HepG2 (cell line): ENCODE measurements at regions not wholly inside any gene's neighbourhood (a gene's known extent, or its start where the extent isn't known, plus 50 kb on each side); places are given as distances from the start of the nearest gene placed in this dataset.
A peak's percentile ranks its signal among the peaks of the same experiment; 100 is the strongest.

Source experiments
- ATAC-seq: fragments of 200-7000 bp; cut with Tn5 transposase; 3 replicates; pipeline ENCODE4 v1.9.1; 2020; ENCODE audit warnings: mild to moderate bottlenecking, moderate library complexity
- BruUV-seq: library from RNA; stranded (reverse); fragments of 400-500 nt; replicated peaks from 2 replicates; lab custom pipeline; 2021; lab: Mats Ljungman, UMichigan
- CTCF ChIA-PET: fragments of 300-600 bp; formaldehyde crosslinking; extraction: SDS; loops from one replicate; lab custom pipeline; 2021; ENCODE audit warnings: low total read pairs, inconsistent platforms, low intra/inter-chr PET ratio; lab: Yijun Ruan, JAX
- POLR2A ChIA-PET: fragments of 350-600 bp; sonication (Branson Sonifier 250); formaldehyde crosslinking; loops from one replicate; lab custom pipeline; 2020; ENCODE audit warnings: antibody characterized with exemption, inconsistent platforms; lab: Yijun Ruan, JAX
- DNase-seq: peaks from one replicate; pipeline ENCODE4 v3.0.0-alpha.2; 2015; ENCODE audit warnings: low spot score
- FAIRE-seq: peaks from 3 replicates; lab custom pipeline; 2011; peaks lifted over from hg19 to GRCh38; lab: Jason Lieb, UNC
- H2AFZ ChIP-seq: one replicate; pipeline ENCODE4 v1.6.1; 2011; ENCODE audit warnings: low read length, inconsistent platforms
- H3K27ac ChIP-seq: fragments of 300-600 bp; 3 replicates; pipeline ENCODE4 v1.8.0; 2011; ENCODE audit warnings: mixed run types, mild to moderate bottlenecking, mixed read lengths, low read length, inconsistent platforms; ENCODE audit not compliant: insufficient read depth; ENCODE audit errors: extremely low read length
- H3K27me3 ChIP-seq, 2 experiments: fragments of 200-600 bp in 1 of 2; 2 replicates in 1 of 2; 3 replicates in 1 of 2; pipeline versions ENCODE4 v1.6.0 to v1.8.0; 2011; ENCODE audit warnings: low read length in 2 of 2, mild to moderate bottlenecking in 2 of 2, moderate library complexity in 2 of 2, inconsistent platforms in 1 of 2; ENCODE audit not compliant: insufficient read depth in 2 of 2, control insufficient read depth in 1 of 2
- H3K36me3 ChIP-seq, 2 experiments: fragments of 200-600 bp in 1 of 2; replicated peaks in 1 of 2; 2 replicates in 1 of 2; 3 replicates in 1 of 2; pipeline versions ENCODE4 v1.5.1 to v1.8.0; 2011; ENCODE audit warnings: low read length in 2 of 2, inconsistent platforms in 1 of 2; ENCODE audit not compliant: insufficient read depth in 2 of 2, control insufficient read depth in 1 of 2
- H3K4me1 ChIP-seq: 2 replicates; pipeline ENCODE4 v1.5.1; 2012; ENCODE audit warnings: low read length, inconsistent platforms; ENCODE audit not compliant: insufficient read depth
- H3K4me2 ChIP-seq: 2 replicates; pipeline ENCODE4 v1.6.0; 2011; ENCODE audit warnings: low read depth, low read length, inconsistent platforms
- H3K4me3 ChIP-seq, 3 experiments: fragments of 200-600 bp in 1 of 3; sonication (generic), shearing (Covaris generic) in 1 of 3; replicated peaks in 1 of 3; 2 replicates each; pipeline ENCODE4 v1.5.1; 2011 to 2016; ENCODE audit warnings: low read length in 3 of 3, inconsistent platforms in 2 of 3, low read depth in 2 of 3, mild to moderate bottlenecking in 2 of 3, control low read depth in 1 of 3, mixed read lengths in 1 of 3; ENCODE audit not compliant: insufficient read depth in 1 of 3
- H3K79me2 ChIP-seq: one replicate; pipeline ENCODE4 v1.6.1; 2011; ENCODE audit warnings: low read length, inconsistent platforms; ENCODE audit not compliant: insufficient read depth
- H3K9ac ChIP-seq: 2 replicates; pipeline ENCODE4 v1.6.0; 2011; ENCODE audit warnings: mild to moderate bottlenecking, low read depth, low read length, inconsistent platforms; ENCODE audit not compliant: insufficient read depth
- H3K9me3 ChIP-seq: 2 replicates; pipeline ENCODE4 v1.5.1; 2012; ENCODE audit warnings: mild to moderate bottlenecking, low read length
- H4K20me1 ChIP-seq: 2 replicates; pipeline ENCODE4 v1.6.0; 2011; ENCODE audit warnings: inconsistent platforms, mild to moderate bottlenecking, low read length, moderate library complexity; ENCODE audit not compliant: insufficient read depth
- ATF6 ChIP-seq: sonication (generic); formaldehyde crosslinking; conservative IDR thresholded peaks from 2 replicates; pipeline ENCODE4 v1.4.0; 2020; ENCODE audit warnings: missing genetic modification reagents
- DR1 ChIP-seq: sonication (generic); formaldehyde crosslinking; IDR thresholded peaks from 2 replicates; pipeline ENCODE4 v1.8.0; 2021; ENCODE audit warnings: mild to moderate bottlenecking, missing genetic modification reagents, inconsistent platforms
- ELF3 ChIP-seq: IDR thresholded peaks from 2 replicates; pipeline ENCODE4 v1.6.1; 2016; ENCODE audit warnings: missing genetic modification reagents, missing compliant biosample characterization
- EZH2 ChIP-seq: conservative IDR thresholded peaks from 2 replicates; pipeline ENCODE4 v1.6.1; 2012; ENCODE audit warnings: mild to moderate bottlenecking, low read depth, low read length, moderate library complexity
- FOSL2 ChIP-seq: sonication (generic); formaldehyde crosslinking; IDR thresholded peaks from 2 replicates; pipeline ENCODE4 v1.4.0; 2020; ENCODE audit warnings: missing genetic modification reagents
- GABPA ChIP-seq, 2 experiments: IDR thresholded peaks; 2 replicates each; pipeline ENCODE4 v1.6.1; 2011 to 2016; ENCODE audit warnings: low read depth in 2 of 2, low read length in 1 of 2, missing biosample characterization in 1 of 2, missing genetic modification characterization in 1 of 2
- MBD4 ChIP-seq: IDR thresholded peaks from 2 replicates; pipeline ENCODE4 v1.6.1; 2012; ENCODE audit warnings: low read length, inconsistent platforms, borderline replicate concordance
- RARG ChIP-seq: sonication (generic); formaldehyde crosslinking; IDR thresholded peaks from 2 replicates; pipeline ENCODE4 v1.4.0; 2020; ENCODE audit warnings: low read depth, mild to moderate bottlenecking, missing genetic modification reagents
- RFX1 ChIP-seq: fragments of 450-650 bp; IDR thresholded peaks from 2 replicates; pipeline ENCODE4 v1.6.1; 2017
- SNRNP70 ChIP-seq: fragments of 200-400 bp; formaldehyde crosslinking; IDR thresholded peaks from 2 replicates; pipeline ENCODE4 v1.6.1; 2017; ENCODE audit warnings: mild to moderate bottlenecking, low read depth, low read length, moderate library complexity
- SYNCRIP ChIP-seq: fragments of 200-400 bp; formaldehyde crosslinking; IDR thresholded peaks from 2 replicates; pipeline ENCODE4 v1.6.1; 2018; ENCODE audit warnings: mild to moderate bottlenecking, low read depth, low read length; ENCODE audit not compliant: insufficient read depth
- YEATS2 ChIP-seq: sonication (generic); formaldehyde crosslinking; IDR thresholded peaks from 2 replicates; pipeline ENCODE4 v1.4.0; 2020; ENCODE audit warnings: missing genetic modification reagents, borderline replicate concordance
- ZBTB1 ChIP-seq: sonication (generic); formaldehyde crosslinking; IDR thresholded peaks from 2 replicates; pipeline ENCODE4 v1.4.0; 2020; ENCODE audit warnings: missing genetic modification reagents, borderline replicate concordance
- ZBTB21 ChIP-seq: sonication (generic); formaldehyde crosslinking; IDR thresholded peaks from 2 replicates; pipeline ENCODE4 v1.4.0; 2020; ENCODE audit warnings: missing genetic modification reagents
- ZBTB4 ChIP-seq: sonication (generic); formaldehyde crosslinking; IDR thresholded peaks from 2 replicates; pipeline ENCODE4 v1.4.0; 2020; ENCODE audit warnings: missing genetic modification reagents, mild to moderate bottlenecking, borderline replicate concordance
- ZMAT5 ChIP-seq: sonication (generic); formaldehyde crosslinking; IDR thresholded peaks from 2 replicates; pipeline ENCODE4 v1.5.0; 2020; ENCODE audit warnings: mild to moderate bottlenecking, low read depth, missing genetic modification reagents, borderline replicate concordance
- ZNF136 ChIP-seq: sonication (generic); formaldehyde crosslinking; IDR thresholded peaks from 2 replicates; pipeline ENCODE4 v1.8.1; 2022; ENCODE audit warnings: low read depth, mild to moderate bottlenecking, moderate library complexity, missing genetic modification reagents
- ZNF256 ChIP-seq: sonication (generic); formaldehyde crosslinking; conservative IDR thresholded peaks from 2 replicates; pipeline ENCODE4 v1.4.0; 2020; ENCODE audit warnings: missing genetic modification reagents
- ZNF44 ChIP-seq: sonication (generic); formaldehyde crosslinking; IDR thresholded peaks from 2 replicates; pipeline ENCODE4 v1.5.1; 2020; ENCODE audit warnings: mild to moderate bottlenecking, missing genetic modification reagents
- ZNF589 ChIP-seq: sonication (generic); formaldehyde crosslinking; conservative IDR thresholded peaks from 2 replicates; pipeline ENCODE4 v1.8.0; 2022; ENCODE audit warnings: mild to moderate bottlenecking, moderate library complexity, missing genetic modification reagents
- WGBS: methylation state at CpG from one replicate; pipeline ENCODE4 v1.1.6; 2017; ENCODE audit warnings: low lambda C conversion rate; 5-methylcytosine and 5-hydroxymethylcytosine counted together
- in situ Hi-C: cut with HindIII; loops from 2 replicates; pipeline ENCODE4 v1.10.0; 2017; ENCODE audit warnings: low pct_unique_long_range_greater_than_20kb; ENCODE audit not compliant: extremely low pct_ligation_motif_present
- intact Hi-C: fragments of 100-400 bp; cut with micrococcal nuclease; formaldehyde crosslinking; loops from one replicate; pipeline ENCODE4 v1.10.0; 2022; ENCODE audit not compliant: unreplicated experiment

GRCh38 chr5:52725065-52725746 lies 62.5 kb upstream of the ITGA1 start:
- no peaks in the 10 kb centered on the region for H3K36me3 ChIP-seq
- in situ Hi-C loops, result no loop called here
- FAIRE-seq (no peak), DNase-seq (peak; percentile 20), ATAC-seq (no peak; the same call in 2 of the 3 replicates)
- H2AFZ ChIP-seq, result no peak overlapping the region
- H3K4me1 ChIP-seq, result peaks cover 36% of the 10 kb centered on the region
- no peak overlapping the region for H3K27ac ChIP-seq
- H3K79me2 ChIP-seq, result no peaks in the 10 kb centered on the region
- H3K4me2 ChIP-seq, result no peak overlapping the region
- H3K27me3 ChIP-seq, result no peaks in the 10 kb centered on the region
- POLR2A ChIA-PET, result no interaction called here
- no peaks in the 10 kb centered on the region for H3K9me3 ChIP-seq
- no peak overlapping the region for H3K4me3 ChIP-seq
- BruUV-seq, result no TSS peak
- H4K20me1 ChIP-seq, result no peaks in the 10 kb centered on the region
- intact Hi-C loops, result loop anchor here (5.0 kb wide), 1 partner anchor 1357 kb away; no protein-coding TSS in a partner anchor
- 27% methylated on average over 6 of the region's 6 CpGs for WGBS
- CTCF ChIA-PET, result no interaction called here
- no peak overlapping the region for H3K9ac ChIP-seq
- TF ChIP-seq ZNF589, result no peak
- TF ChIP-seq ZBTB1 (CRISPR knock-in tag), result no peak
- no peak for TF ChIP-seq YEATS2 (CRISPR knock-in tag)
- no peak for TF ChIP-seq ZNF44 (CRISPR knock-in tag)
- no peak for TF ChIP-seq DR1 (CRISPR knock-in tag)
- TF ChIP-seq EZH2, result no peak
- no peak for TF ChIP-seq RFX1
- TF ChIP-seq ELF3 (CRISPR knock-in tag), result no peak
- no peak for TF ChIP-seq ZNF256 (CRISPR knock-in tag)
- TF ChIP-seq SNRNP70, result no peak
- peak; percentile 38; the same call in 1 of the 2 replicates for TF ChIP-seq FOSL2 (CRISPR knock-in tag)
- no peak for TF ChIP-seq GABPA (IDR thresholded peaks at IDR 0.05; ENCODE audit: low read depth, low read length)
- TF ChIP-seq GABPA (CRISPR knock-in tag; IDR thresholded peaks at IDR 0.05; ENCODE audit: low read depth), result 0 out of 2 replicates have a peak, but pooled peaks have one; percentile 26
- no peak for TF ChIP-seq ZMAT5 (CRISPR knock-in tag)
- no peak for TF ChIP-seq ZNF136 (CRISPR knock-in tag)
- TF ChIP-seq MBD4, result no peak
- no peak for TF ChIP-seq RARG (CRISPR knock-in tag)
- TF ChIP-seq ATF6 (CRISPR knock-in tag), result no peak
- TF ChIP-seq SYNCRIP, result no peak
- TF ChIP-seq ZBTB21 (CRISPR knock-in tag), result peak; percentile 78
- no peak for TF ChIP-seq ZBTB4 (CRISPR knock-in tag)
